SK-N-SH (cell line): ENCODE measurements at regions not wholly inside any gene's neighbourhood (a gene's known extent, or its start where the extent isn't known, plus 50 kb on each side); places are given as distances from the start of the nearest gene placed in this dataset.

Experiments used
- CTCF ChIA-PET: fragments of 300-600, 350-600 bp; formaldehyde crosslinking; extraction: SDS; loops from one replicate; lab custom pipeline; 2021; lab: Yijun Ruan, JAX
- POLR2A ChIA-PET: fragments of 350-600 bp; sonication (Branson Sonifier 250); formaldehyde crosslinking; extraction: SDS; loops from one replicate; lab custom pipeline; 2020; ENCODE audit warnings: antibody characterized with exemption, inconsistent platforms; lab: Yijun Ruan, JAX
- DNase-seq: peaks from one replicate; pipeline ENCODE4 v3.0.0; 2012
- H2AFZ ChIP-seq: fragments of 200-600 bp; sonication (generic); 2 replicates; pipeline ENCODE4 v1.8.1; 2016; ENCODE audit warnings: antibody characterized with exemption, mild to moderate bottlenecking, low read depth
- H3F3A ChIP-seq: fragments of 200-600 bp; sonication (generic); replicated peaks from 2 replicates; pipeline ENCODE3; 2016; ENCODE audit warnings: antibody characterized with exemption, mild to moderate bottlenecking; ENCODE audit not compliant: insufficient read depth
- H3K27ac ChIP-seq, 2 experiments: fragments of 200-500 bp in 1 of 2; fragments of 200-600 bp in 1 of 2; sonication (Bioruptor generic) in 1 of 2; sonication (generic), shearing (Covaris generic) in 1 of 2; 2 replicates each; pipeline versions ENCODE4 v1.5.1 to v1.6.1; 2014 to 2016; ENCODE audit warnings: low read depth in 2 of 2, inconsistent platforms in 1 of 2, low read length in 1 of 2, mild to moderate bottlenecking in 1 of 2, mixed read lengths in 1 of 2
- H3K27me3 ChIP-seq: fragments of 200-600 bp; sonication (generic), shearing (Covaris generic); 2 replicates; pipeline ENCODE4 v1.6.1; 2016; ENCODE audit warnings: mixed run types; ENCODE audit not compliant: insufficient read depth
- H3K36me3 ChIP-seq, 2 experiments: fragments of 200-500 bp in 1 of 2; fragments of 200-600 bp in 1 of 2; sonication (Bioruptor generic) in 1 of 2; sonication (generic) in 1 of 2; replicated peaks in 1 of 2; 2 replicates each; pipeline versions ENCODE3 to v1.5.1; 2014 to 2016; ENCODE audit warnings: low read length in 1 of 2, mild to moderate bottlenecking in 1 of 2; ENCODE audit not compliant: insufficient read depth in 2 of 2, control insufficient read depth in 1 of 2
- H3K4me1 ChIP-seq, 2 experiments: fragments of 200-500 bp in 1 of 2; fragments of 200-600 bp in 1 of 2; sonication (Bioruptor generic) in 1 of 2; sonication (generic), shearing (Covaris generic) in 1 of 2; 2 replicates each; pipeline versions ENCODE4 v1.5.1 to v1.6.1; 2014 to 2016; ENCODE audit warnings: low read depth in 1 of 2, low read length in 1 of 2, mixed run types in 1 of 2; ENCODE audit not compliant: insufficient read depth in 2 of 2, control insufficient read depth in 1 of 2
- H3K4me2 ChIP-seq: fragments of 200-600 bp; sonication (generic), shearing (Covaris generic); 2 replicates; pipeline ENCODE4 v1.6.1; 2017; ENCODE audit warnings: mixed run types
- H3K4me3 ChIP-seq, 2 experiments: fragments of 200-500 bp in 1 of 2; fragments of 200-600 bp in 1 of 2; sonication (Bioruptor generic) in 1 of 2; sonication (generic), shearing (Covaris generic) in 1 of 2; 2 replicates each; pipeline versions ENCODE4 v1.5.1 to v1.8.1; 2014 to 2016; ENCODE audit warnings: low read depth in 2 of 2, inconsistent platforms in 1 of 2, low read length in 1 of 2, mild to moderate bottlenecking in 1 of 2, mixed read lengths in 1 of 2, moderate library complexity in 1 of 2
- H3K79me2 ChIP-seq: fragments of 200-600 bp; sonication (generic); 2 replicates; pipeline ENCODE4 v1.8.1; 2017; ENCODE audit warnings: mild to moderate bottlenecking; ENCODE audit not compliant: insufficient read depth
- H3K9ac ChIP-seq: fragments of 200-600 bp; sonication (generic); 2 replicates; pipeline ENCODE4 v1.6.1; 2017; ENCODE audit warnings: mixed run types
- H3K9me2 ChIP-seq: fragments of 200-600 bp; sonication (generic); 2 replicates; pipeline ENCODE4 v1.6.1; 2017; ENCODE audit warnings: mixed run types
- H3K9me3 ChIP-seq: fragments of 200-600 bp; sonication (generic); 2 replicates; pipeline ENCODE4 v1.6.1; 2017; ENCODE audit warnings: mixed run types, mild to moderate bottlenecking, moderate library complexity
- H4K20me1 ChIP-seq: fragments of 200-600 bp; sonication (generic); 2 replicates; pipeline ENCODE4 v1.6.1; 2017; ENCODE audit warnings: mild to moderate bottlenecking, mixed run types; ENCODE audit not compliant: insufficient read depth
- CHD2 ChIP-seq: fragments of 150-350 bp; IDR thresholded peaks from 2 replicates; pipeline ENCODE4 v1.6.1; 2018; ENCODE audit warnings: low read length; ENCODE audit not compliant: partially characterized antibody
- CTCF ChIP-seq: fragments of 200-600 bp; sonication (generic); IDR thresholded peaks from 2 replicates; pipeline ENCODE4 v1.6.1; 2017; ENCODE audit warnings: antibody characterized with exemption, mild to moderate bottlenecking, moderate library complexity
- ELF1 ChIP-seq: IDR thresholded peaks from 2 replicates; pipeline ENCODE4 v1.4.0; 2012
- EP300 ChIP-seq, 2 experiments: IDR thresholded peaks; 2 replicates each; pipeline versions ENCODE4 v1.4.0 to v1.6.1; 2012; ENCODE audit warnings: borderline replicate concordance in 1 of 2, low read depth in 1 of 2, low read length in 1 of 2
- FOXJ3 ChIP-seq: sonication (generic); formaldehyde crosslinking; IDR thresholded peaks from 2 replicates; pipeline ENCODE4 v1.5.1; 2020; ENCODE audit warnings: mild to moderate bottlenecking, missing genetic modification reagents
- GATA2 ChIP-seq: sonication (generic); formaldehyde crosslinking; IDR thresholded peaks from 2 replicates; pipeline ENCODE4 v1.5.0; 2020; ENCODE audit warnings: mild to moderate bottlenecking, missing genetic modification reagents
- MEF2A ChIP-seq: IDR thresholded peaks from 2 replicates; pipeline ENCODE4 v1.4.0; 2012; ENCODE audit warnings: low read depth, borderline replicate concordance
- MXI1 ChIP-seq: IDR thresholded peaks from 2 replicates; pipeline ENCODE4 v1.6.1; 2012; ENCODE audit warnings: mild to moderate bottlenecking, low read depth, low read length, improper control_type of control experiment
- NRF1 ChIP-seq: IDR thresholded peaks from 2 replicates; pipeline ENCODE4 v1.6.1; 2012; ENCODE audit warnings: low read depth, mild to moderate bottlenecking, low read length
- RAD21 ChIP-seq: IDR thresholded peaks from 2 replicates; pipeline ENCODE4 v1.6.1; 2012; ENCODE audit warnings: mild to moderate bottlenecking, low read length
- REST ChIP-seq: IDR thresholded peaks from 2 replicates; pipeline ENCODE4 v1.6.1; 2012; ENCODE audit warnings: mild to moderate bottlenecking, low read depth, low read length, moderate library complexity
- RXRA ChIP-seq: IDR thresholded peaks from 2 replicates; pipeline ENCODE4 v1.4.0; 2012; ENCODE audit warnings: low read depth, mild to moderate bottlenecking, borderline replicate concordance
- SMC3 ChIP-seq: IDR thresholded peaks from 2 replicates; pipeline ENCODE4 v1.6.1; 2012; ENCODE audit warnings: low read depth, low read length, improper control_type of control experiment
- TCF12 ChIP-seq: IDR thresholded peaks from 2 replicates; pipeline ENCODE4 v1.4.0; 2012
- USF1 ChIP-seq: IDR thresholded peaks from 2 replicates; pipeline ENCODE4 v1.4.0; 2012; ENCODE audit warnings: low read depth, borderline replicate concordance
- ZBTB33 ChIP-seq: IDR thresholded peaks from 2 replicates; pipeline ENCODE4 v1.4.0; 2012; ENCODE audit warnings: low read depth, borderline replicate concordance
- WGBS: methylation state at CpG from one replicate; pipeline ENCODE4 v1.1.6; 2017; ENCODE audit warnings: low lambda C conversion rate; 5-methylcytosine and 5-hydroxymethylcytosine counted together

- no peak for TF ChIP-seq RAD21
- no peak for TF ChIP-seq NRF1
- TF ChIP-seq MXI1: no peak
Observed at GRCh38 chr11:26780376-26781085, 58.7 kb upstream of the SLC5A12 start (continued).

GRCh38 chr11:26782220-26782965, 60.5 kb upstream of the SLC5A12 start:
- Histone ChIP-seq H4K20me1 (no peaks in the 10 kb centered on the region), H3K9me3 (no peaks in the 10 kb centered on the region), H3K4me2 (no peak overlapping the region), H3F3A (peaks cover 31% of the 10 kb centered on the region), H3K36me3 (no peaks in the 10 kb centered on the region), H3K79me2 (no peaks in the 10 kb centered on the region), H3K27ac (no peak overlapping the region), H3K27me3 (no peaks in the 10 kb centered on the region), H3K4me1 (peaks cover 0 to 34% of the 10 kb centered on the region in 2 experiments; a peak in 3 of 4 replicates), H3K4me3 (no peak overlapping the region), H3K9me2 (no peaks in the 10 kb centered on the region), H2AFZ (no peak overlapping the region), H3K9ac (no peak overlapping the region)
- TF ChIP-seq REST: no peak
- WGBS: 61% methylated on average over 4 of the region's 4 CpGs
- POLR2A ChIA-PET: no interaction called here
- no peak for DNase-seq
- CTCF ChIA-PET: no interaction called here

GRCh38 chr11:26783997-26784396, 62.1 kb upstream of the SLC5A12 start:
- ChIA-PET CTCF (no interaction called here), POLR2A (no interaction called here)
- Histone ChIP-seq H3K9me3 (0 out of 2 replicates have a peak, but pooled peaks cover 2% of the 10 kb centered on the region), H3K4me1 (peaks cover 0 to 19% of the 10 kb centered on the region in 2 experiments; a peak in 3 of 4 replicates), H3K27me3 (no peaks in the 10 kb centered on the region), H2AFZ (no peak overlapping the region), H3K4me3 (no peak overlapping the region), H4K20me1 (no peaks in the 10 kb centered on the region), H3K27ac (no peak overlapping the region), H3K79me2 (no peaks in the 10 kb centered on the region), H3K4me2 (no peak overlapping the region), H3K36me3 (no peaks in the 10 kb centered on the region), H3K9ac (no peak overlapping the region), H3F3A (peaks cover 18% of the 10 kb centered on the region), H3K9me2 (peaks cover 3% of the 10 kb centered on the region; the same call in 1 of the 2 replicates)
- WGBS: 63% methylated on average over 3 of the region's 3 CpGs
- no peak for TF ChIP-seq MXI1
- no peak for TF ChIP-seq ZBTB33
- no peak for TF ChIP-seq CTCF
- no peak for TF ChIP-seq FOXJ3 (CRISPR knock-in tag)
- no peak for TF ChIP-seq MEF2A
- TF ChIP-seq EP300 (IDR thresholded peaks at IDR 0.05; ENCODE audit: borderline replicate concordance in 1 of 2, low read depth in 1 of 2, low read length in 1 of 2): no peak
- no peak for TF ChIP-seq ELF1
- no peak for TF ChIP-seq TCF12
- TF ChIP-seq USF1: no peak
- TF ChIP-seq CHD2: no peak
- no peak for TF ChIP-seq GATA2 (CRISPR knock-in tag)
- TF ChIP-seq RXRA: no peak
- no peak for TF ChIP-seq SMC3
- DNase-seq: no peak
